Transverse colon (tissue), 4 donors: ENCODE measurements at regions not wholly inside any gene's neighbourhood (a gene's known extent, or its start where the extent isn't known, plus 50 kb on each side); places are given as distances from the start of the nearest gene placed in this dataset.

Experiments used
- CTCF ChIP-seq, 5 experiments: fragments of 200-600 bp in 3 of 5; fragments of 450-650 bp in 2 of 5; sonication (generic) in 3 of 5; IDR thresholded peaks; 1 replicate in 2 of 5; 2 replicates in 3 of 5; pipeline ENCODE4 v1.5.1; 2016 to 2017; ENCODE audit warnings: antibody characterized with exemption in 5 of 5, inconsistent platforms in 3 of 5, mild to moderate bottlenecking in 2 of 5, moderate library complexity in 1 of 5
- POLR2A ChIP-seq: fragments of 450-650 bp; IDR thresholded peaks from one replicate; pipeline ENCODE4 v1.6.1; 2016; ENCODE audit warnings: antibody characterized with exemption, mild to moderate bottlenecking, moderate library complexity
- POLR2AphosphoS5 ChIP-seq, 3 donors: sonication (generic); formaldehyde crosslinking; IDR thresholded peaks; one replicate each; pipeline ENCODE4 v1.6.1; 2016; ENCODE audit warnings: antibody characterized with exemption in 3 of 3

GRCh38 chr2:198638577-198638976 is 819.2 kb downstream of the SATB2 start:
- TF ChIP-seq CTCF (IDR thresholded peaks at IDR 0.05) (no peak), POLR2A (no peak), POLR2AphosphoS5 (IDR thresholded peaks at IDR 0.05) (no peak)
